GM19035 (cell line): ENCODE measurements at regions not wholly inside any gene's neighbourhood (a gene's known extent, or its start where the extent isn't known, plus 50 kb on each side); places are given as distances from the start of the nearest gene placed in this dataset.

ENCODE experiments used
- ATAC-seq: cut with Tn5 transposase; IDR thresholded peaks from one replicate; pipeline ENCODE4 v1.9.1; 2021; ENCODE audit not compliant: unreplicated experiment

GRCh38 chr10:128833671-128834070 is 633.4 kb upstream of the MGMT start:
- no peak for ATAC-seq

- ATAC-seq = no peak
Measured at GRCh38 chr10:128835361-128835760, 631.7 kb upstream of the MGMT start.

- no peak for ATAC-seq
Measured at GRCh38 chr10:128837478-128837877, 629.6 kb upstream of the MGMT start.

GRCh38 chr10:128839134-128839533 is 627.9 kb upstream of the MGMT start:
- ATAC-seq = no peak

GRCh38 chr10:128839701-128840100 is 627.3 kb upstream of the MGMT start:
- ATAC-seq = no peak

- ATAC-seq = no peak
Measured at GRCh38 chr10:128843972-128844371, 623.1 kb upstream of the MGMT start.

- no peak for ATAC-seq
Measured at GRCh38 chr10:128846927-128847326, 620.1 kb upstream of the MGMT start.

- no peak for ATAC-seq
Measured at GRCh38 chr10:128848810-128849209, 618.2 kb upstream of the MGMT start.

GRCh38 chr10:128850647-128851046 is 616.4 kb upstream of the MGMT start:
- ATAC-seq = no peak

GRCh38 chr10:128851281-128851680 is 615.8 kb upstream of the MGMT start:
- no peak for ATAC-seq

- no peak for ATAC-seq
Measured at GRCh38 chr10:128851726-128852125, 615.3 kb upstream of the MGMT start.

- ATAC-seq = no peak
Measured at GRCh38 chr10:128852449-128852848, 614.6 kb upstream of the MGMT start.

- ATAC-seq = no peak
Measured at GRCh38 chr10:128852902-128853301, 614.1 kb upstream of the MGMT start.

- no peak for ATAC-seq
Measured at GRCh38 chr10:128853537-128853936, 613.5 kb upstream of the MGMT start.

GRCh38 chr10:128854204-128854603 is 612.8 kb upstream of the MGMT start:
- no peak for ATAC-seq

- ATAC-seq = no peak
Measured at GRCh38 chr10:128854963-128855362, 612.1 kb upstream of the MGMT start.

- ATAC-seq = no peak
Measured at GRCh38 chr10:128855618-128856428, 611.2 kb upstream of the MGMT start.

- ATAC-seq = no peak
Measured at GRCh38 chr10:128859738-128860386, 607.2 kb upstream of the MGMT start.

- no peak for ATAC-seq
Measured at GRCh38 chr10:128860574-128860973, 606.5 kb upstream of the MGMT start.

- ATAC-seq = no peak
Measured at GRCh38 chr10:128861018-128861901, 605.8 kb upstream of the MGMT start.

GRCh38 chr10:128863411-128863810 is 603.6 kb upstream of the MGMT start:
- ATAC-seq = no peak
